Testis (tissue), 2 donors: ENCODE measurements at regions not wholly inside any gene's neighbourhood (a gene's known extent, or its start where the extent isn't known, plus 50 kb on each side); places are given as distances from the start of the nearest gene placed in this dataset.

Experiments used
- DNase-seq: peaks from one replicate; pipeline ENCODE4 v3.0.0-alpha.2; 2019
- H3K27ac ChIP-seq, 2 donors: fragments of 200-600 bp; sonication (generic); one replicate each; pipeline ENCODE4 v1.5.1; 2019
- H3K27me3 ChIP-seq: fragments of 200-600 bp; sonication (generic); one replicate; pipeline ENCODE4 v1.5.1; 2019
- H3K36me3 ChIP-seq: fragments of 200-600 bp; sonication (generic); one replicate; pipeline ENCODE4 v1.5.1; 2017; ENCODE audit warnings: low read depth; ENCODE audit errors: missing control alignments
- H3K4me1 ChIP-seq: fragments of 200-600 bp; sonication (generic); one replicate; pipeline ENCODE4 v1.5.1; 2019
- H3K4me3 ChIP-seq, 2 donors: fragments of 200-600 bp; sonication (generic); one replicate each; pipeline ENCODE4 v1.5.1; 2017 to 2019
- H3K9me3 ChIP-seq: fragments of 200-600 bp; sonication (generic); one replicate; pipeline ENCODE4 v1.5.1; 2017
- CTCF ChIP-seq, 3 experiments: fragments of 450-650 bp in 2 of 3; fragments of 200-600 bp in 1 of 3; sonication (generic) in 1 of 3; IDR thresholded peaks; one replicate each; pipeline ENCODE4 v1.5.1; 2016 to 2019; ENCODE audit warnings: antibody characterized with exemption in 3 of 3, mild to moderate bottlenecking in 2 of 3, moderate library complexity in 1 of 3
- POLR2A ChIP-seq: fragments of 450-650 bp; IDR thresholded peaks from one replicate; pipeline ENCODE4 v1.6.1; 2017; ENCODE audit warnings: antibody characterized with exemption, mild to moderate bottlenecking, moderate library complexity
- WGBS, 2 donors: methylation state at CpG; one replicate each; pipeline ENCODE4 v1.1.5; 2018; 5-methylcytosine and 5-hydroxymethylcytosine counted together
- intact Hi-C: fragments of 100-400 bp; cut with DNase I; formaldehyde crosslinking; loops from one replicate; pipeline ENCODE4 v1.15.1; 2023; ENCODE audit warnings: low total_unique reads

- Histone ChIP-seq H3K27ac (no peak overlapping the region), H3K27me3 (no peaks in the 10 kb centered on the region), H3K36me3 (no peaks in the 10 kb centered on the region), H3K4me1 (no peaks in the 10 kb centered on the region), H3K4me3 (no peak overlapping the region), H3K9me3 (no peaks in the 10 kb centered on the region)
- WGBS, 2 donors, result 91 to 95% methylated on average over 15 of the region's 15 CpGs
- TF ChIP-seq CTCF (IDR thresholded peaks at IDR 0.05), result no peak
- TF ChIP-seq POLR2A, result no peak
- DNase-seq, result no peak
- intact Hi-C loops, result no loop called here
These were observed 53.0 kb upstream of the CLDN14 start for GRCh38 chr21:36532769-36533467.

- Histone ChIP-seq H3K4me3 (no peak overlapping the region), H3K27ac (no peak overlapping the region), H3K4me1 (no peaks in the 10 kb centered on the region), H3K9me3 (no peaks in the 10 kb centered on the region), H3K36me3 (no peaks in the 10 kb centered on the region), H3K27me3 (no peaks in the 10 kb centered on the region)
- intact Hi-C loops, result no loop called here
- TF ChIP-seq POLR2A (no peak), CTCF (IDR thresholded peaks at IDR 0.05) (no peak)
- 86 to 90% methylated on average over 6 of the region's 6 CpGs for WGBS, 2 donors
- no peak for DNase-seq
These were observed 53.5 kb upstream of the CLDN14 start for GRCh38 chr21:36533468-36533848.

GRCh38 chr21:36534656-36535055 lies 54.7 kb upstream of the CLDN14 start:
- 81 to 89% methylated on average over 3 of the region's 3 CpGs for WGBS, 2 donors
- Histone ChIP-seq H3K27me3 (no peaks in the 10 kb centered on the region), H3K27ac (no peak overlapping the region), H3K4me3 (no peak overlapping the region), H3K9me3 (no peaks in the 10 kb centered on the region), H3K36me3 (no peaks in the 10 kb centered on the region), H3K4me1 (no peaks in the 10 kb centered on the region)
- intact Hi-C loops, result no loop called here
- TF ChIP-seq POLR2A (no peak), CTCF (IDR thresholded peaks at IDR 0.05) (no peak)
- no peak for DNase-seq

GRCh38 chr21:36535618-36536241 lies 55.8 kb upstream of the CLDN14 start:
- TF ChIP-seq POLR2A (no peak), CTCF (IDR thresholded peaks at IDR 0.05) (no peak)
- no peak for DNase-seq
- no peaks in the 10 kb centered on the region for H3K27me3 ChIP-seq
- intact Hi-C loops, result no loop called here
- H3K27ac ChIP-seq, result no peak overlapping the region
- no peaks in the 10 kb centered on the region for H3K9me3 ChIP-seq
- H3K36me3 ChIP-seq, result no peaks in the 10 kb centered on the region
- 29 to 56% methylated on average over 6 of the region's 6 CpGs for WGBS, 2 donors
- H3K4me3 ChIP-seq, result no peak overlapping the region
- H3K4me1 ChIP-seq, result no peaks in the 10 kb centered on the region

GRCh38 chr21:36538761-36539160 lies 58.8 kb upstream of the CLDN14 start:
- no peak for TF ChIP-seq POLR2A
- TF ChIP-seq CTCF (IDR thresholded peaks at IDR 0.05), result no peak
- H3K4me3 ChIP-seq, result no peak overlapping the region
- 85 to 89% methylated on average over 11 of the region's 11 CpGs for WGBS, 2 donors
- H3K36me3 ChIP-seq, result no peaks in the 10 kb centered on the region
- no peak for DNase-seq
- no peaks in the 10 kb centered on the region for H3K27me3 ChIP-seq
- no peaks in the 10 kb centered on the region for H3K4me1 ChIP-seq
- intact Hi-C loops, result no loop called here
- H3K9me3 ChIP-seq, result no peaks in the 10 kb centered on the region
- no peak overlapping the region for H3K27ac ChIP-seq
